ENCODE measurements at regions not wholly inside any gene's neighbourhood (a gene's known extent, or its start where the extent isn't known, plus 50 kb on each side); places are given as distances from the start of the nearest gene placed in this dataset.
"Not testable (repeated sequence)": the region's sequence is repeated elsewhere in the genome, so short reads cannot be mapped to it uniquely, and the experiment has no call there.

DNA sequence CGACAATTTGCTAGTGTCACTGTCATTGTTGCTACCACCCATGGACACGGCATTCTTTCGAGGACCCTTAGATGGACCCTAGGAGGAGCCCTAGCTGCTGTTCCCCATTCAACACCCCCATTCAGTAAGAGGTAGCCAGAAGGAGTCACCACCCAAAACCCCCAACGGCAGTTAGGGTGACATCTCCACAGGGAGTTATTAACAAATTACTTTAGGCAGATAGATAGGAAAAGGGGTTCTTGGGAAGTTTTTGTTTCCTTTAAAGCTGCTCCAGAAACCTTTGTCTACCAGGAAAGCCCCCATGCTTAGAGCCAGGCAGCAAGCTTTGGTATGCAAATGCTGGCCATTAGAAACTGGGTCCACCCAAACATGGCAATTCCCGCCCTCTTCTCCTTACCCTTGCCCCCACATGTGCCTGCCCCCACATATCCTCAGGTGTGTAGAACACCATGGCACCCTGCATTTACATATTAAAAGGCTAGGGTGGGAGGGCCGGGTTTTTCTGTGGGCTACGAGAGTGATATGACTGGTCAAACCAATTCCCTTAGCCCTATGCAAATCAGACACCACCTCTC, 190.9 kb downstream of the SLITRK6 start:
- DNase-seq: no peak

DNA sequence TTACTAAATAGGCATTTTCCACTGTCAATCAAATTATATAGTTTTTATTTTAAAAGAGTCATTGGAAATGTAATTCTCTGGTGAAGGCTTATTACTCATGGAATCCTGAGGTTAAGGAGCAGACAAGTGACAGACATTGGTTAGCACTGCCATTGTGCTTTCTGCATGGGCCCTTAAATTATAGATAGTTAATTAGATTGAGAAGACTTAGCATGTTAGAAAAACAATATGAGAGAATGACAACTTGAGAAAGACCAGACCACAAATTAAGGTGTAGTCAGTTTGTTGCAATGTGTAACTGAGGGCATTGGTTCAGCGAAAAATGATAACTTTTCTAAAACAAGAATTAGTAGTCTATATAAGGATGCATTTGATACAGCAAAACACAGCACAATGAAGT, 195.5 kb downstream of the SLITRK6 start:
- DNase-seq: no peak

DNA sequence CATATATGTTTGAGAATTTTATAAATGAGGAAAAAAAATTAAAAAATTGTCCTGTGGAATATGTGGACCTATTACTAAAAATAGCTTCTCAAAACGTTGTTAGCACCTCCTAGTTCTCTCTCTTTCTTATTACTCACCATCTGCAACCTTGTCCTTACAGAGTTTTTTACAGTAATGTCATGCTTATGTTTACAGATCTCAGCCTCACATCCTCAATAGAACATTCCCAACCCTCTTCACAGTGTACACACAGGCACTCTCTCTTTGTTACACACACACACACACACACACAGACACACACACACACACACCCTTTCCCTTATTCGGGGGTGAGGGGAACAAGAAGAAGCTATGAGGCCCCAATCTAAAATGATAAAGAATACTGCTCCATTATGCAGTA, 197.7 kb downstream of the SLITRK6 start:
- DNase-seq: no peak

DNA sequence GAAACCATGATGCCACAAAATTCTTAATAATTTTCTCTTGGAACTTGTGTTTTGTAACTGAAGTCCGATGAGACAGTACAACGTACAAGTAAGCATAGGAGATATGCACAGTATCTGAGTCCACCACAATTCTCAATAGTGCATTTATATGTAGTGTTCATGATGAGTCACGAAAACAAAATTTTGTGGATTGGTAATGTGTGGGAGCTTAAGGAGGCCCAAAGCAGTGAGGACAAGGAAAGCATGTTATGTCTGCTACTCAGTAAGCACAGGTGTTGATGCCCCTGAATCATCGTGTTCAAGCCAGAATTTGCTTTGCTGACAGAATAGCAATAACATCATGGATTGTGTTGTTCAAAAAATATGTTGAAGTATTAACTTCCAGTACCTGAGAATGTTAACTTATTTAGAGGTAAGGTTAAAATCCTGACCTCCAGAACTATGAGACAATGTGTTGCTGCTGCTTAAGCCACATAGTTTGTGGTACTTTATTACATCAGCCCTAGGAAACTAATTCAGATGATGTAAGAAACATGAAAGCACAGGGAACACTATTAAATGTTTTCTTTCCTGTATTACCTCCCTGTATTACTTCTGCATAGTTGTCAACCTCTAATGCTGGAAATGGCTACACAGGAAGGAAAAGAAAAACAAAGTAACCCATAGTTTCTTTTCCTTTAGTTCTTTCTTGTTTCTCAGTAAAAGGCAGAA, 201.3 kb downstream of the SLITRK6 start:
- no peak for DNase-seq

DNA sequence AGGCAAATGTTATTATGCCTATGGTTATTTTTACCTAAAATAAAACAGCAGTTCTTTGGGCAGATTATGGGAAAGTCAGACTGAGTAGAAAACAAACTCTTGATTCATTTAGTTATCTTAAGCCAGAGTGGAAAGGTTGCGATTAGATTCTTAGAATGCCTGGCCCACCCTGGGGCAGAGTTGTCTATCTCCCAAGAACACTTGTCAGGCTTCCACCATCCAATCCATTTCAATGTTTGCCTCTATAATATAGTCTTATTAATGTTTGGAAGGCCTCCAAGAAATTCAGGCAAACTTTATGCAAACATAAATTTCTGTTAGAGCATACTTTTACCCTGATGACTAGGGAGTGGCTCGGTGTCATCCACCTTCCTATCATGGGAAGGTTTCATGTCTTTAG, 207.0 kb downstream of the SLITRK6 start:
- no peak for DNase-seq

DNA sequence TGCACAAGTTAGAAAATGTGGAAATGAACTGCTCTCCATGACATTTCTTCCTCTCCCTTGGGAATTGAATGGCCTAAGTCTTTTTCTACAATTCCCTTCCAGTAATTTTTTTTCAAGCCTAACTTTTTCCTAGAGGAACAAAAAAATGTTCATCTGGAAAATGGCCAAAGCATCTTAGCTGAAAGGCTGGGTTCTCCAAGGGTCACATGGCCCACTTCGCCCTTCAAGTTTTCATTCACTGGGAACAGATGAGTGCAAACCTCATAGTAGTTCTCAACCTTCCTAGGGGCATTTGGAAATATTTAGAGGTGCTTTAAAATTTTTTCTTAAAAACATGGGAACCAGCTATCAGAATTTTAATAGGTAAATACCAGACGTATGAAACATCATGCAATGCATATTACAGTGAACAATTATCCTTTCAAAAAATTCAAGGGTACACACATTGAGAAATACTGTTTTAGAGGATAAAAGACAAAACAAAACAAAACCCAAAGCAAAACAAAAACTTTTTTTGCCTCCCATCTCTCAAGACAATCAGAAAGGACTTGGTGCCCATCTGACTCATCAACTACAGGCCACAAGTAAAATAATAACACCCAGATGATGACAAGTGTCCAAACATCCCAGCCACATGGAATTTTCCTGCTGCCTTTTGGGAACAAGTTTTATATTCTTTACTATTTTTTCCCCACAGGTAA, 208.8 kb downstream of the SLITRK6 start:
- DNase-seq: no peak

DNA sequence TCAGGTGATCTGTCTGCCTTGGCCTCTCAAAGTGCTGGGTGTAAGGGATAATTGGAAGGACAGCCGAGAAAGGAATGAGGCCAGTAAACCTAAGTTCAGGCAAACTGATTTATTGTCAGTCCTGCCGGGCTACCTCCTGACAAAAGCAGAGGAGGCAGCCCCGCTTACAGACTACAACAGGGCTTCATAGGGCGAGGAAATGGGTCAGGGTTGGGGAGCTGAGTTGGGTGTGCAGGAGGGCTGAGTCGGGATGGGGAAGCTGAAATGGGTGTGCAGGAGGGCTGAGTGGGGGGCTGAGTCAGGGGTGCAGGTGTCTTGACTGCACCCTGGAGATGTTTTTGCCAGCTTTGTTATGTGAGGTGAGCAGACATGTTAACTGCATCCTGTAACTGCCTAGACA, 210.2 kb downstream of the SLITRK6 start:
- DNase-seq: no peak

DNA sequence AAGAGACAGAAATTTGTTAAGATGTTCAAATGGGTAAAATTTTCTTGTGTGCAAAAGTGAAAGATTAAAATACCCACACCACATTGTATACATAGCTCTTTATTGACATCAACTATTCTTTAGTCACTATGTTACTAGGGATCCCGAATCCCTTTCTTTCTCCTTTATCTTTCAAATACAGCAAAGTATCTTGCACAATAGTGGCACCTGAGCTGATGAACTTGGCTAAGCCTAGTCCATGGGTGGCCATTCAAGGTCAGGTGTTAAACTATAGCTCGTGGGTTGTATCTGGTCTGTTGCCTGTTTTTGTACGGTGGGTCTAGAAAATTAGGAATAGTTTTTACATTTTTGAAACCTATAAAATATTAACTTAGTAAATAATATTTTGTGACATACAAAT, 210.9 kb downstream of the SLITRK6 start:
- DNase-seq: no peak

DNA sequence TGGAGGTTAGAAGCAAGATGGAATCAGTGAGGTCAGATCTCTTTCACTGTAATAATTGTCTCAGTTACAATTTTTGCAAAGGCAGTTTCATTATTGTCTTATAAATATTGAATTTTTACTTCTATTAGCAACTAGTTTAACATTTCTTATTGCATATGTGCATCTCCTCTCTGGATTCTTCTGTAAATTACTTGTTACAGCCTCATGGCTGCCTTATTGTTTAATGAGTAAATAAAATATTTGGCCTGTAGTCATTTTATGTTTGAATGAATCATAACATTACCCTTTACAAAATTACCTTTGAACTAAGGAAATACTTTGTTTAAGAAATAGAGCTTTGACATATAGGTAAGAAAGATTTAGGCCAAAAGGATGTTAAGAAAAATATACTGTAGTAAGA, 212.4 kb downstream of the SLITRK6 start:
- no peak for DNase-seq

DNA sequence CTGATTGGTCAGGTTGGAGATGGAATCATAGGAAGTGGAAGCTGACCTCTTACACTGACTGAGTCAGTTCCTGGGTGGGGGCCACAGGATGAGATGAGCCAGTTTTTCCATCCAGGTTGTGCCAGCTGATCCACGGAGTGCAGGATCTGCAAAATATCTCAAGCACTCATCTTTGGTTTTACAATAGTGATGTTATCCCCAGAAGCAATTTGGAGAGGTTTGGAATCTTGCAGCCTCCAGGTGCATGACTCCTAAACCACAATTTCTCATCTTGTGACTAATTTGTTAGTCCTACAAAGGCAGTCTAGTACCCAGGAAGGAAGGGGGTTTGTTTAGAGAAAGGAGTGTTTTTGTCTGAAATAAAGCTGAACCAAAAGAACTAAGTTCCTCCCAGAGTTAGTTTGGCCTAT, 212.8 kb downstream of the SLITRK6 start:
- DNase-seq: no peak

DNA sequence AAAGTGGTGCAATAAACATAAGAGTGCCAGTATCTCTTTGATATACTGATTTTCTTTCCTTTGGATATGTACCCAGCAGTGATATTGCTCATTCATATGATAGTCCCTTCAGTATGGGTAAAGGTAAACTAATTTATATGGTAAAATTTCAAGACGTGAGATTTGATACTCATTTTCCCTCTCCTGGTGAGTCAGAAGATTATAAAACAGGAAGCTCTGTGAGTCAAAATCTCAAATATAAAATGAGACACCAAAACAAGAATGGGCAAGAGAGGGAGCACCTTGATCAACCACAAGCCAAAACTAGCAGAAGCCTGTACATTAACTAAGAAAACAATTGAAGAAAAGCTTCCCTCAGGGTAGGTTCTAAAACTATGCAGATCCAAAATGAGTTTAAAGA, 216.3 kb downstream of the SLITRK6 start:
- DNase-seq: no peak

DNA sequence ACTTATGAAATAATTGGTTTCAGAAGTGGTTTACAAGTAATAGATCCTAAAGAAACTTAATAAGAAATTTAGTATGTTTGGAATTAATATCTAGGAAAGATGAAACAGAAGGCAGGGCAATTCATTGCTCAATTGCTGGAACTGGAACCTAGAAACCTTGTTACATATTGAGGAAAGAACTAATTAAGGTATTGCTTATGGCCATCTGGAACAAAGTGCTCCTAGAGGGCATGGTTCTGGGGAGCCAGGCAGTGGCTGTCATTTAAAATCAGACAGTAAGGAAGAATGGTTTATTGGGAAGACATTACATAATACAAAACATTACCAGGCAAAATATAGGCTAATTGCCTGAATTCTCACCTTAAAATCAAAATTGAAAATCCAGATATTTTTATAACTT, 224.1 kb downstream of the SLITRK6 start:
- DNase-seq: no peak

DNA sequence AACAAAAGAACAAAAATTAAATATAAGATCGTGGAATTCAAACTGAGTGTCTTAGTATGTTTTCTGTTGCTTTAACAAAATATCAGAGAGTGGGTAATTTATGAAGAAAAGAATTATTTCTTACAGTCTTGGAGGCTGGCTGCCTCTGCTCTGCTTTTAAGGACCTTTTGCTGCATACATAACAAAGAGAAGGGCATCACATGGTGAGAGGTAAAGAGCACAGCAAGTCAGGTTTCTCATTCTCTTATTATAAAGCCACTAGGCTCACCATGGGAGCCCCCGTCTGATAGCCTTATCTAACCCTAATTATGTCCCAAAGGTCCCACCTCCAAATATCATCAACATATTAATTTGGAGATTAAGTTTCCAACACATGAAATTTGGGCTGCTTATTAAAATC, 231.3 kb downstream of the SLITRK6 start:
- DNase-seq: no peak

DNA sequence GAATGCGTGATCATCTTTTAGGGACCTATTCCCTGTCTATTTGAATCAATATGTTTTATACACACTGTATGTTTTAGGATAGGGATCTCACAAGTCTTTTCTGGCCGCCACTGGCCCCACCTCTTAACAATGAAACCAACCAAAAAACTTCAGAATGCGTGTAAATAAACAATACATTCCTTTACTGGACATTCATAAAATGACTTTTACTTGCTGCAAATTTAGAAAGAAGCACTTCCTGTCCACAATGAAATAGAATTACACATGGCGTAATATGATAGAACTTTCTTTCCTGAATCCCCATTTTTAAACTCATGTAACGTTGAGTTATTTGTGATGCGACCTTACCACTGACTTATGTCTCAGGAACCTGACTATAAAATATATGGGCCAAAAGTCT, 233.6 kb downstream of the SLITRK6 start:
- DNase-seq: no peak

DNA sequence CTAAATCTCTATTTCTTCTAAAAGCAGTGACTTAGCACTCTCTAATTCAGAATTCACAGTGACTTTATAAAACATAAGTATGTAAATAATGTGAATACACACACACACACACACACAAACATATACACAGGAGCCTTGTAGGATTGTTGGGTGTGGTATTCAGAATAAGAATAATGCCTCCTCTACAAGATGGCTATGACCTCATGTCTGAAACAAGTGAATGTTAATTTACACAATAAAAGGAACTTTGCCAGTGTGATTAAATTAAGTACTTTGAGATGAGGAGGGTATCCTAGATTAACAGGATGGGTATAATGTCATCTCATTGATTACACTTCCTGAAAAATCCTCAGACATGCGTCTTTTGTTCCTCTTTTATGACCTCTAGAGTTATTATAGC, 234.6 kb downstream of the SLITRK6 start:
- no peak for DNase-seq

DNA sequence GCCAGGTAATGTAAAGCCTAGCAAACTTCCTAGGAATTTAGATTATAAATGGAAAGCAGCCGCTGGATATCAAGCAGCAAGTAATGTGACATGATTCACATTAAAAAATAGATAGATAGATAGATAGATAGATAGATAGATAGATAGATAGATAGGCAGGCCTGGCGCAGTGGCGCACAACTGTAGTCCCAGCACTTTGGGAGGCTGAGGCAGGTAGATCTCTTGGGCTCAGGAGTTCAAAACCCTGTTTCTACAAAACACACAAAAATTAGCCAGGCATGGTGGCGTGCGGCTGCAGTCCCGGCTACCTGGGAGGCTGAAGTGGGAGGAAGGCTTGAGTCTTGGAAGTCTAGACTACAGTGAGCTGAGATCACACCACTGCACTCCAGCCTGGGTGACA, 236.9 kb downstream of the SLITRK6 start:
- DNase-seq: no peak

DNA sequence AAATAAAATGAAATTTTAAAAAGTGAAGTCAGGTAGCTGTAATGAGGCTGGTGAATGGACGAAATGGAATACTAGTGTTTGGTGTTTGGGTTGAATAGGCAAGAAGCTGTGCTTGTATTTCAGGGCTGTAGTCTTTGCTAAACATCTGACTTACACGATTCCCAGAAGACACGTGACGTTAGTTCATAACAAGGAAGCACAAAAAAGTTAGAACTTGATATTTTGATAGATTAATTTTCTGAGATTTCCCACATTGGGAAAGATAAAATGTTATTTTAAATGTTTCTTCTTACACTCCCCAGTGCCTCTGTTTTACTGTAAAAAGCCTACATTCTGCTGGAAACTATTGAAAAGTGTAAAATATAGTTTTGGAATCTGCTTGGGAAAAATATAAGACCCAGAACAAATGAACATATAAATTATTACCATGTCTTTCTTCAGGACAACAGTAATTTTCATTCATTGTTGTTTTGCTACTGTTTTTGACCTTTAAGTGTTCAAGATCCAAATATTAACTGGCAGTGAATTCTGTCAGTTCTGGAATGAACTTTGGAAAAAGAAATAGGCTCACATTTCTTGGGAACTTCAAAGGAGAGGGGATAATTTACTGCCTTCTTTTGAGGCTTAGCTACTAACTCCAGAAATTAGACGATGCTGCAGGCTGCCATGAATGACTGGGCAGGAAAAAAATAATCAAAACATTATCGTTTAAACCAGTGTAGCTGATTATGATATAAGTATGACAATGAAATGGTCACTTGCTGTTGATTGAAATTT, 241.3 kb downstream of the SLITRK6 start:
- no peak for DNase-seq

DNA sequence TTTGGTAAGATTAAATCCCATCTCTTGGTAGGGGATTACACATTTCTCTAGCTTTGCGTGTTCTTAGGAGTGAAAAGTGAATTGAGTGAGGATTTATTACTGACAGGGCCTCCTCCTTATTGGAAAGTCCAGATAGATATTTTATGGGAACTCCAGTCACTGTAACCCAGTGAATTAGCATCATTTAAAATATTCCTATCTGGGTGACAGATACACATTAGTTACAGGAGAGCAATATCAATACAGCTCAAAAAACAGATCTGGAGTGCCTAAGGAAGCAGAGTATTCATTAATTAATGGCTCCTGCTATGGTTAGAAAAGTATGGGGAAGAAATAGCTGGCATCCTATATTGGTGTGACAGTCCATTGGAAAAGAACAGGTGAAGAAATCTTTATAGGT, 248.2 kb downstream of the SLITRK6 start:
- no peak for DNase-seq

DNA sequence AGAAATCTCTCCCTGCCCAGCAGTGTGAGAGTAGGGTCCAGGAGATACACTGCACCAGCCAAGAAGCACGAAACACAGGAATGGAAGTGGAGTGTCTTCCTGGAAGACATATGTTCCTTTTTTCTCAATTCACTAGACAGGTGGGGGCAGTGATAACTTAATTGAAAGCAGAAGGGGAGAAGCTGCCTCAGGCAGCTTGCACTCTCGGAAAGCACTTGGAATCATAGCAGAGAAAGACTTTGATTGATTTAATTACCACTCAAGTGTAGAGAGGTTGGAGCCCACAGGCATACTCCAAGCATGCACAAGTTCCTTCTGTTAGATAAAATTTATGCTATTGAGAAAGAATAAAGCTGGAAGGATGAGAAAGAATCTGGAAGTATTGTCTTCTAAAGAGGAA, 249.4 kb downstream of the SLITRK6 start:
- no peak for DNase-seq

DNA sequence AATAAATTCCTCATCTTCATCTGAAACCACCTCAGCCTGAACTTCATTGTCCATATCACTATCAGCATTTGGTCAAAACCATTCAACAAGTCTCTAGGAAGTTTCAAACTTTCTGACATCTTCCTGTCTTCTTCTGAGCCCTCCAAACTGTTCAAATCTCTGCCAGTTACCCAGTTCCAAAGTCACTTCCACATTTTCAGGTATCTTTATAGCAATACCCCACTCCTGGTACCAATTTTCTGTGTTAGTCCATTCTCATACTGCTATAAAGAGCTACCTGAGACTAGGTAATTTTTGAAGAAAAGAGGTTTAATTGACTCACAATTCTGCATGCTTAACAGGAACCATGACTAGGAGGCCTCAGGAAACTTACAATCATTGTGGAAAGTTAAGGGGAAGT, 250.4 kb downstream of the SLITRK6 start:
- not testable (repeated sequence) for DNase-seq

DNA sequence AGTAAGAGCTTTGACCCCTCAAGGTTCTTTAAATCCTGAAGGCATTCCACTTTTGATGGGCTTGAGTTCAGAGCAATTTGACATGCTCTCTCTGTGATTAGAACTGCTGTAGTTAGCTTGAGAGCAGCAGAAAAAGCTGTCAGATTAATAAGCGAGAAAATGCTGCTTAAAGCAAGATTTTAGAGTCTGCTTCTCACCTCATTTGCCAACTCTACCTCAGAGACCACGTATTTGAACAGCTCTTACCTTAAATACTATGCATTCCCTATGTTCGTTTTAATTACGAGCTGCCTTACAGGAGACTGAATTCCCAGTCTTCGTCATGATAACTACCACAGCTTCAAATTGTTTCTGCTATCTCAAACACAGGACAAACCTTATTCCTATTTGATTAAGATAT, 253.4 kb downstream of the SLITRK6 start:
- no peak for DNase-seq

DNA sequence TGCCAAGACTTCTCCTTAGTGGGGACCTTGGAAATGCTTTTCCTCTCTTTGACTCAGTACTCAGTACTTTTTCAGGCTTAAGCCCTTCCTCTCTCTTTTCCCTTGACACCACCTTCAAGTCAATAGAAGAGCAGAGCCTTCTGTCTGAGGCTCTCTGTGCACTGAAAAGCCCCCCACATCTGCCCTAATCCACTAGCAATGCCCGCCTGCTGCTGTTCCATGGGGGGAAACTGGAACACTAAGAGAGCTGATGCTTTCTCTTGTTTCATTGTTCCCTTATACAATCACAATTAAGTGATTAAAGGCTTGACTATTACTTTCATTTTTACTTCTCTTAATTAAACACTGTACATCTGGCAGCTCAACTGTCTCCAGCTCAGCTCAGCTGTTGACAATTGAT, 254.5 kb downstream of the SLITRK6 start:
- no peak for DNase-seq

Measured in nucleus accumbens (tissue), 56 donors.